OCI-LY7 (cell line): ENCODE measurements at regions not wholly inside any gene's neighbourhood (a gene's known extent, or its start where the extent isn't known, plus 50 kb on each side); places are given as distances from the start of the nearest gene placed in this dataset.

ENCODE experiments used
- BruUV-seq: library from RNA; stranded (reverse); fragments of 400-500 nt; replicated peaks from 2 replicates; lab custom pipeline; 2021; lab: Mats Ljungman, UMichigan
- CTCF ChIA-PET: fragments of 300-600 bp; sonication (Branson Sonifier 250); formaldehyde crosslinking; loops from one replicate; lab custom pipeline; 2022; ENCODE audit warnings: antibody characterized with exemption; ENCODE audit not compliant: unreplicated experiment; lab: Charles Lee
- POLR2A ChIA-PET: fragments of 300-600 bp; sonication (Branson Sonifier 250); formaldehyde crosslinking; loops from one replicate; lab custom pipeline; 2022; ENCODE audit warnings: antibody characterized with exemption; lab: Charles Lee
- DNase-seq: peaks from one replicate; pipeline ENCODE4 v3.0.0-alpha.2; 2015; ENCODE audit warnings: low spot score
- H2AFZ ChIP-seq: fragments of 200-600 bp; sonication (generic), shearing (Covaris generic); 2 replicates; pipeline ENCODE4 v1.6.1; 2014; ENCODE audit warnings: mild to moderate bottlenecking, antibody characterized with exemption, low read length, moderate library complexity
- H3K27ac ChIP-seq: fragments of 200-600 bp; sonication (generic); 2 replicates; pipeline ENCODE4 v1.5.1; 2014; ENCODE audit warnings: mixed run types, low read depth, mild to moderate bottlenecking, moderate library complexity, low read length, inconsistent platforms; ENCODE audit not compliant: poor library complexity, severe bottlenecking
- H3K36me3 ChIP-seq: fragments of 200-600 bp; sonication (generic); 2 replicates; pipeline ENCODE4 v1.6.1; 2014; ENCODE audit warnings: mild to moderate bottlenecking, antibody characterized with exemption, low read length, moderate library complexity, mixed read lengths; ENCODE audit not compliant: insufficient read depth
- H3K4me1 ChIP-seq: fragments of 200-600 bp; sonication (generic); 2 replicates; pipeline ENCODE4 v1.5.1; 2014; ENCODE audit warnings: mild to moderate bottlenecking, low read length; ENCODE audit not compliant: insufficient read depth, poor library complexity, severe bottlenecking
- H3K4me2 ChIP-seq: fragments of 200-600 bp; sonication (generic); 2 replicates; pipeline ENCODE4 v1.6.1; 2014; ENCODE audit warnings: mild to moderate bottlenecking, low read length
- H3K4me3 ChIP-seq: fragments of 200-600 bp; sonication (generic); 2 replicates; pipeline ENCODE4 v1.5.1; 2014; ENCODE audit warnings: mild to moderate bottlenecking, low read depth, low read length; ENCODE audit not compliant: poor library complexity, severe bottlenecking
- H3K79me2 ChIP-seq: fragments of 200-600 bp; sonication (generic); 2 replicates; pipeline ENCODE4 v1.6.1; 2016; ENCODE audit warnings: low read depth, mild to moderate bottlenecking, low read length, moderate library complexity, mixed read lengths; ENCODE audit not compliant: insufficient read depth
- H3K9me2 ChIP-seq: fragments of 200-600 bp; sonication (generic); 2 replicates; pipeline ENCODE4 v1.6.1; 2016; ENCODE audit warnings: mild to moderate bottlenecking, low read length, mixed read lengths; ENCODE audit not compliant: insufficient read depth
- H3K9me3 ChIP-seq: fragments of 200-600 bp; sonication (generic); 2 replicates; pipeline ENCODE4 v1.6.1; 2014; ENCODE audit warnings: mild to moderate bottlenecking, mixed run types, low read length, mixed read lengths
- H4K20me1 ChIP-seq: fragments of 200-600 bp; sonication (generic); 2 replicates; pipeline ENCODE4 v1.6.1; 2014; ENCODE audit warnings: mild to moderate bottlenecking, antibody characterized with exemption, low read length, moderate library complexity, mixed read lengths; ENCODE audit not compliant: insufficient read depth
- CTCF ChIP-seq: fragments of 200-600 bp; sonication (generic); conservative IDR thresholded peaks from 2 replicates; pipeline ENCODE4 v1.5.1; 2014; ENCODE audit warnings: mild to moderate bottlenecking, antibody characterized with exemption, low read length, moderate library complexity, mixed read lengths
- EZH2phosphoT487 ChIP-seq: fragments of 200-600 bp; sonication (generic); IDR thresholded peaks from 2 replicates; pipeline ENCODE4 v1.6.1; 2018; ENCODE audit warnings: low read depth, borderline replicate concordance, mild to moderate bottlenecking, mixed run types, antibody characterized with exemption, low read length, moderate library complexity, mixed read lengths
- intact Hi-C: fragments of 100-400 bp; cut with micrococcal nuclease; formaldehyde crosslinking; loops from one replicate; pipeline ENCODE4 v1.10.0; 2022; ENCODE audit not compliant: unreplicated experiment

- no peak overlapping the region for H2AFZ ChIP-seq
- H3K4me1 ChIP-seq, result no peaks in the 10 kb centered on the region
- H3K9me2 ChIP-seq, result no peaks in the 10 kb centered on the region
- CTCF ChIA-PET, result no interaction called here
- POLR2A ChIA-PET, result no interaction called here
- no peak overlapping the region for H3K27ac ChIP-seq
- H3K4me2 ChIP-seq, result no peak overlapping the region
- H3K4me3 ChIP-seq, result no peak overlapping the region
- BruUV-seq, result no TSS peak
- H3K36me3 ChIP-seq, result no peaks in the 10 kb centered on the region
- no peaks in the 10 kb centered on the region for H4K20me1 ChIP-seq
- no peaks in the 10 kb centered on the region for H3K79me2 ChIP-seq
- DNase-seq, result no peak
- intact Hi-C loops, result no loop called here
- TF ChIP-seq EZH2phosphoT487 (no peak), CTCF (no peak)
- H3K9me3 ChIP-seq, result no peaks in the 10 kb centered on the region
These were observed 52.6 kb downstream of the JAKMIP3 start for GRCh38 chr10:132118366-132118765.

- ChIA-PET CTCF (no interaction called here), POLR2A (interaction anchor here (0.7 kb wide), 1 partner anchor 112 kb away, joined by 5 read pairs; no protein-coding TSS in a partner anchor)
- no peak for DNase-seq
- no peaks in the 10 kb centered on the region for H3K4me1 ChIP-seq
- H3K4me3 ChIP-seq, result no peak overlapping the region
- TF ChIP-seq CTCF (no peak), EZH2phosphoT487 (no peak)
- intact Hi-C loops, result no loop called here
- H3K27ac ChIP-seq, result no peak overlapping the region
- H3K9me3 ChIP-seq, result no peaks in the 10 kb centered on the region
- H4K20me1 ChIP-seq, result no peaks in the 10 kb centered on the region
- H2AFZ ChIP-seq, result no peak overlapping the region
- no peaks in the 10 kb centered on the region for H3K36me3 ChIP-seq
- no TSS peak for BruUV-seq
- no peak overlapping the region for H3K4me2 ChIP-seq
- no peaks in the 10 kb centered on the region for H3K9me2 ChIP-seq
- no peaks in the 10 kb centered on the region for H3K79me2 ChIP-seq
These were observed 54.5 kb downstream of the JAKMIP3 start for GRCh38 chr10:132120200-132120599.

- intact Hi-C loops, result no loop called here
- no peaks in the 10 kb centered on the region for H3K4me1 ChIP-seq
- H4K20me1 ChIP-seq, result no peaks in the 10 kb centered on the region
- H3K4me2 ChIP-seq, result no peak overlapping the region
- H3K9me3 ChIP-seq, result no peaks in the 10 kb centered on the region
- H3K36me3 ChIP-seq, result no peaks in the 10 kb centered on the region
- ChIA-PET POLR2A (interaction anchor here (0.7 kb wide), 1 partner anchor 112 kb away, joined by 5 read pairs; no protein-coding TSS in a partner anchor), CTCF (interaction anchor here (0.6 kb wide), 1 partner anchor 15 kb away, joined by 3 read pairs; no protein-coding TSS in a partner anchor)
- no peaks in the 10 kb centered on the region for H3K9me2 ChIP-seq
- H3K27ac ChIP-seq, result no peak overlapping the region
- TF ChIP-seq EZH2phosphoT487 (no peak), CTCF (no peak)
- H2AFZ ChIP-seq, result no peak overlapping the region
- BruUV-seq, result no TSS peak
- DNase-seq, result no peak
- no peak overlapping the region for H3K4me3 ChIP-seq
- no peaks in the 10 kb centered on the region for H3K79me2 ChIP-seq
These were observed 55.2 kb downstream of the JAKMIP3 start for GRCh38 chr10:132120734-132121510.
